OCI-LY1 (cell line): ENCODE measurements at regions not wholly inside any gene's neighbourhood (a gene's known extent, or its start where the extent isn't known, plus 50 kb on each side); places are given as distances from the start of the nearest gene placed in this dataset.

Experiments
- H2AFZ ChIP-seq: fragments of 200-600 bp; sonication (generic), shearing (Covaris generic); 2 replicates; pipeline ENCODE4 v1.6.0; 2014; ENCODE audit warnings: antibody characterized with exemption, mild to moderate bottlenecking, low read length
- H3F3A ChIP-seq: fragments of 200-600 bp; sonication (generic), shearing (Covaris generic); 2 replicates; pipeline ENCODE4 v1.6.0; 2014; ENCODE audit warnings: mild to moderate bottlenecking, antibody characterized with exemption, low read length, moderate library complexity; ENCODE audit not compliant: insufficient read depth
- H3K27ac ChIP-seq: fragments of 200-600 bp; sonication (generic); 2 replicates; pipeline ENCODE4 v1.5.1; 2014; ENCODE audit warnings: low read length, mixed run types, mild to moderate bottlenecking, low read depth; ENCODE audit not compliant: poor library complexity, severe bottlenecking
- H3K27me3 ChIP-seq: fragments of 200-600 bp; sonication (generic); 2 replicates; pipeline ENCODE4 v1.6.0; 2014; ENCODE audit warnings: antibody characterized with exemption, mild to moderate bottlenecking, low read length, moderate library complexity; ENCODE audit not compliant: insufficient read depth
- H3K36me3 ChIP-seq: fragments of 200-600 bp; sonication (generic); 2 replicates; pipeline ENCODE4 v1.6.1; 2014; ENCODE audit warnings: mild to moderate bottlenecking, antibody characterized with exemption, low read length, moderate library complexity, mixed read lengths; ENCODE audit not compliant: insufficient read depth
- H3K4me1 ChIP-seq: fragments of 200-600 bp; sonication (generic); 2 replicates; pipeline ENCODE4 v1.5.1; 2014; ENCODE audit warnings: mild to moderate bottlenecking, low read length, moderate library complexity; ENCODE audit not compliant: insufficient read depth, severe bottlenecking
- H3K4me2 ChIP-seq: fragments of 200-600 bp; sonication (generic), shearing (Covaris generic); 2 replicates; pipeline ENCODE4 v1.6.1; 2014; ENCODE audit warnings: low read length
- H3K4me3 ChIP-seq: fragments of 200-600 bp; sonication (generic); 2 replicates; pipeline ENCODE4 v1.5.1; 2014; ENCODE audit warnings: low read length, low read depth, mild to moderate bottlenecking, mixed read lengths; ENCODE audit not compliant: poor library complexity, severe bottlenecking
- H3K79me2 ChIP-seq: fragments of 200-600 bp; shearing (Covaris generic); 2 replicates; pipeline ENCODE4 v1.6.1; 2016; ENCODE audit warnings: mixed run types, low read length, mixed read lengths; ENCODE audit not compliant: insufficient read depth
- H3K9ac ChIP-seq: fragments of 200-600 bp; sonication (generic), shearing (Covaris generic); 2 replicates; pipeline ENCODE4 v1.6.1; 2014; ENCODE audit warnings: mild to moderate bottlenecking, low read length, mixed read lengths
- H3K9me2 ChIP-seq: fragments of 200-600 bp; sonication (generic), shearing (Covaris generic); 2 replicates; pipeline ENCODE4 v1.6.1; 2014; ENCODE audit warnings: low read depth, mild to moderate bottlenecking, low read length, mixed read lengths
- H3K9me3 ChIP-seq: fragments of 200-600 bp; shearing (Covaris generic); 2 replicates; pipeline ENCODE4 v1.6.1; 2014; ENCODE audit warnings: low read length, mixed read lengths
- H4K20me1 ChIP-seq: fragments of 200-600 bp; sonication (generic), shearing (Covaris generic); 2 replicates; pipeline ENCODE4 v1.6.0; 2016; ENCODE audit warnings: mild to moderate bottlenecking, low read length; ENCODE audit not compliant: insufficient read depth
- CTCF ChIP-seq: fragments of 200-600 bp; sonication (generic), shearing (Covaris generic); IDR thresholded peaks from 2 replicates; pipeline ENCODE4 v1.5.1; 2017; ENCODE audit warnings: mild to moderate bottlenecking, antibody characterized with exemption, low read length, moderate library complexity, mixed read lengths
- EZH2 ChIP-seq: fragments of 200-600 bp; sonication (generic), shearing (Covaris generic); IDR thresholded peaks from 2 replicates; pipeline ENCODE4 v1.8.0; 2017; ENCODE audit warnings: borderline replicate concordance, mixed run types, mild to moderate bottlenecking, antibody characterized with exemption, low read length, moderate library complexity, mixed read lengths

DNA sequence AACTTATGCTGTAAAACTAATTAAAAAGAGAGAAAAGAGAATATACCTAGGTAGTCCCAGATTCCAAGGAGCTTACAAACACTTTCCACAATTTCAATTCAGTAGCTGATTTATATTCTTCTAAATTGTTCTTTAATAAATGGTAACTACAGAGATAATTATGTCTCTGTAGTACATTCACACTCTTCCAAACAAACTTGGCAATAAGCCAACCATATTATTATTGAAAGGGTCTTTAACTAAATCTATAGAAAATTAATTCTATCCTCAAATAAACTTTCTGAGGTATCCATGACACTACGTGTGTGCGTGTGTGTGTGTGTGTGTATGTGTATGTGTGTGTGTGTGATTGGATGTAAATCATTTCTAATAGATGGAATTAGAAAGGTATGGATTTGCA is 217.4 kb upstream of the EYS start:
- H3K27ac ChIP-seq = no peak overlapping the region
- H4K20me1 ChIP-seq = no peaks in the 10 kb centered on the region
- TF ChIP-seq EZH2 = no peak
- TF ChIP-seq CTCF = no peak
- H3K79me2 ChIP-seq = no peaks in the 10 kb centered on the region
- H3K4me3 ChIP-seq = no peak overlapping the region
- H2AFZ ChIP-seq = no peak overlapping the region
- no peaks in the 10 kb centered on the region for H3K9me2 ChIP-seq
- no peaks in the 10 kb centered on the region for H3K9me3 ChIP-seq
- no peaks in the 10 kb centered on the region for H3K36me3 ChIP-seq
- H3K27me3 ChIP-seq = no peaks in the 10 kb centered on the region
- no peaks in the 10 kb centered on the region for H3K4me1 ChIP-seq
- H3K4me2 ChIP-seq = no peak overlapping the region
- H3K9ac ChIP-seq = no peak overlapping the region
- H3F3A ChIP-seq = no peaks in the 10 kb centered on the region

- no peaks in the 10 kb centered on the region for H3F3A ChIP-seq
- H3K36me3 ChIP-seq = no peaks in the 10 kb centered on the region
- TF ChIP-seq EZH2 = no peak
- no peak for TF ChIP-seq CTCF
- H3K4me3 ChIP-seq = no peak overlapping the region
- no peak overlapping the region for H3K9ac ChIP-seq
- no peak overlapping the region for H3K4me2 ChIP-seq
- no peaks in the 10 kb centered on the region for H3K9me2 ChIP-seq
- no peaks in the 10 kb centered on the region for H3K27me3 ChIP-seq
- H4K20me1 ChIP-seq = no peaks in the 10 kb centered on the region
- no peak overlapping the region for H3K27ac ChIP-seq
- no peak overlapping the region for H2AFZ ChIP-seq
- no peaks in the 10 kb centered on the region for H3K9me3 ChIP-seq
- no peaks in the 10 kb centered on the region for H3K79me2 ChIP-seq
- H3K4me1 ChIP-seq = no peaks in the 10 kb centered on the region
Observed at GRCh38 chr6:65922049-65922448, 215.0 kb upstream of the EYS start.

- Histone ChIP-seq H3K79me2 (no peaks in the 10 kb centered on the region), H2AFZ (no peak overlapping the region), H3K27me3 (no peaks in the 10 kb centered on the region), H3K27ac (no peak overlapping the region), H3K4me2 (no peak overlapping the region), H3K36me3 (no peaks in the 10 kb centered on the region), H4K20me1 (no peaks in the 10 kb centered on the region), H3K4me3 (no peak overlapping the region), H3K9me3 (no peaks in the 10 kb centered on the region), H3K4me1 (no peaks in the 10 kb centered on the region), H3F3A (no peaks in the 10 kb centered on the region), H3K9me2 (no peaks in the 10 kb centered on the region), H3K9ac (no peak overlapping the region)
- TF ChIP-seq CTCF = no peak
- no peak for TF ChIP-seq EZH2
Observed at GRCh38 chr6:65908065-65908464, 201.0 kb upstream of the EYS start.
